HUES6 (cell line): ENCODE measurements at regions not wholly inside any gene's neighbourhood (a gene's known extent, or its start where the extent isn't known, plus 50 kb on each side); places are given as distances from the start of the nearest gene placed in this dataset.
"Not testable (repeated sequence)": the region's sequence is repeated elsewhere in the genome, so short reads cannot be mapped to it uniquely, and the experiment has no call there.

ENCODE experiments used
- H3K27ac ChIP-seq: 2 replicates; pipeline ENCODE4 v1.7.0; 2013; ENCODE audit warnings: low read depth, mild to moderate bottlenecking, low read length, inconsistent platforms
- H3K27me3 ChIP-seq: 2 replicates; pipeline ENCODE4 v1.6.1; 2013; ENCODE audit warnings: low read length; ENCODE audit not compliant: control insufficient read depth, insufficient read depth
- H3K36me3 ChIP-seq: 2 replicates; pipeline ENCODE4 v1.6.1; 2013; ENCODE audit warnings: low read length; ENCODE audit not compliant: control insufficient read depth, insufficient read depth
- H3K4me1 ChIP-seq: 2 replicates; pipeline ENCODE4 v1.6.1; 2013; ENCODE audit warnings: low read length; ENCODE audit not compliant: control insufficient read depth, insufficient read depth
- H3K4me3 ChIP-seq: 2 replicates; pipeline ENCODE4 v1.5.1; 2013; ENCODE audit warnings: low read depth, low read length
- H3K9ac ChIP-seq: one replicate; pipeline ENCODE4 v1.6.1; 2013; ENCODE audit warnings: mild to moderate bottlenecking, low read length
- H3K9me3 ChIP-seq: 2 replicates; pipeline ENCODE4 v1.6.1; 2013; ENCODE audit warnings: low read depth, low read length; ENCODE audit not compliant: control insufficient read depth, insufficient read depth

- Histone ChIP-seq H3K27ac (no peak overlapping the region), H3K4me3 (no peak overlapping the region), H3K9me3 (peaks cover 22% of the 10 kb centered on the region), H3K27me3 (no peaks in the 10 kb centered on the region), H3K4me1 (no peaks in the 10 kb centered on the region), H3K36me3 (no peaks in the 10 kb centered on the region), H3K9ac (no peak overlapping the region)
Observed at GRCh38 chr3:166531730-166532129, 694.5 kb upstream of the BCHE start.

GRCh38 chr3:166527325-166527724 is 690.1 kb upstream of the BCHE start:
- Histone ChIP-seq H3K4me1 (no peaks in the 10 kb centered on the region), H3K27ac (no peak overlapping the region), H3K27me3 (no peaks in the 10 kb centered on the region), H3K9me3 (peaks cover 15% of the 10 kb centered on the region), H3K36me3 (no peaks in the 10 kb centered on the region), H3K9ac (no peak overlapping the region), H3K4me3 (no peak overlapping the region)

GRCh38 chr3:166526881-166527280 is 689.7 kb upstream of the BCHE start:
- Histone ChIP-seq H3K9ac (no peak overlapping the region), H3K4me3 (no peak overlapping the region), H3K4me1 (no peaks in the 10 kb centered on the region), H3K27ac (no peak overlapping the region), H3K36me3 (no peaks in the 10 kb centered on the region), H3K9me3 (peaks cover 10% of the 10 kb centered on the region), H3K27me3 (no peaks in the 10 kb centered on the region)

GRCh38 chr3:166522017-166522416 is 684.8 kb upstream of the BCHE start:
- no peaks in the 10 kb centered on the region for H3K27me3 ChIP-seq

GRCh38 chr3:166519443-166519842 is 682.2 kb upstream of the BCHE start:
- Histone ChIP-seq H3K36me3 (no peaks in the 10 kb centered on the region), H3K27me3 (no peaks in the 10 kb centered on the region), H3K27ac (no peak overlapping the region), H3K9ac (no peak overlapping the region), H3K4me1 (no peaks in the 10 kb centered on the region), H3K9me3 (0 out of 2 replicates have a peak, but pooled peaks cover 4% of the 10 kb centered on the region), H3K4me3 (no peak overlapping the region)

More at GRCh38 chr3:166522017-166522416, 684.8 kb upstream of the BCHE start:
- Histone ChIP-seq H3K9ac (no peak overlapping the region), H3K4me1 (no peaks in the 10 kb centered on the region), H3K27ac (no peak overlapping the region), H3K9me3 (0 out of 2 replicates have a peak, but pooled peaks cover 4% of the 10 kb centered on the region), H3K36me3 (no peaks in the 10 kb centered on the region), H3K4me3 (no peak overlapping the region)

- 0 out of 2 replicates have a peak, but pooled peaks cover 4% of the 10 kb centered on the region for H3K9me3 ChIP-seq
- no peak overlapping the region for H3K27ac ChIP-seq
- H3K36me3 ChIP-seq, result no peaks in the 10 kb centered on the region
- no peaks in the 10 kb centered on the region for H3K4me1 ChIP-seq
- no peak overlapping the region for H3K4me3 ChIP-seq
- H3K27me3 ChIP-seq, result no peaks in the 10 kb centered on the region
- no peak overlapping the region for H3K9ac ChIP-seq
Observed at GRCh38 chr3:166518040-166518439, 680.8 kb upstream of the BCHE start.

GRCh38 chr3:166510382-166510781 is 673.2 kb upstream of the BCHE start:
- Histone ChIP-seq H3K27ac (no peak overlapping the region), H3K4me1 (peaks cover 9% of the 10 kb centered on the region; the same call in 1 of the 2 replicates), H3K9me3 (peaks cover 3% of the 10 kb centered on the region), H3K27me3 (no peaks in the 10 kb centered on the region), H3K36me3 (no peaks in the 10 kb centered on the region), H3K9ac (no peak overlapping the region), H3K4me3 (no peak overlapping the region)

- not testable (repeated sequence) for H3K27ac ChIP-seq, H3K27me3 ChIP-seq, H3K4me1 ChIP-seq, H3K9me3 ChIP-seq, H3K36me3 ChIP-seq, H3K9ac ChIP-seq, H3K4me3 ChIP-seq
Observed at GRCh38 chr3:166500420-166500819, 663.2 kb upstream of the BCHE start.

GRCh38 chr3:166499636-166500035 is 662.4 kb upstream of the BCHE start:
- Histone ChIP-seq H3K4me3 (no peak overlapping the region), H3K27me3 (no peaks in the 10 kb centered on the region), H3K27ac (no peak overlapping the region), H3K4me1 (no peaks in the 10 kb centered on the region; the same call in 1 of the 2 replicates), H3K36me3 (no peaks in the 10 kb centered on the region), H3K9me3 (no peaks in the 10 kb centered on the region), H3K9ac (no peak overlapping the region)

- H3K9me3 ChIP-seq, result no peaks in the 10 kb centered on the region
- H3K27ac ChIP-seq, result no peak overlapping the region
- H3K27me3 ChIP-seq, result no peaks in the 10 kb centered on the region
- no peaks in the 10 kb centered on the region; the same call in 1 of the 2 replicates for H3K4me1 ChIP-seq
- H3K4me3 ChIP-seq, result no peak overlapping the region
- no peaks in the 10 kb centered on the region for H3K36me3 ChIP-seq
- no peak overlapping the region for H3K9ac ChIP-seq
Observed at GRCh38 chr3:166498446-166498845, 661.2 kb upstream of the BCHE start.

GRCh38 chr3:166489826-166490225 is 652.6 kb upstream of the BCHE start:
- H3K27me3 ChIP-seq, result no peaks in the 10 kb centered on the region
- H3K9ac ChIP-seq, result no peak overlapping the region
- H3K4me3 ChIP-seq, result no peak overlapping the region
- no peak overlapping the region for H3K27ac ChIP-seq
- H3K36me3 ChIP-seq, result no peaks in the 10 kb centered on the region
- no peaks in the 10 kb centered on the region for H3K4me1 ChIP-seq
- H3K9me3 ChIP-seq, result no peaks in the 10 kb centered on the region
